Breast epithelium (tissue), 3 donors: ENCODE measurements at regions not wholly inside any gene's neighbourhood (a gene's known extent, or its start where the extent isn't known, plus 50 kb on each side); places are given as distances from the start of the nearest gene placed in this dataset.

ENCODE experiments used
- CTCF ChIP-seq, 3 donors: fragments of 450-650 bp; IDR thresholded peaks; one replicate each; pipeline ENCODE4 v1.5.1; 2016 to 2017; ENCODE audit warnings: antibody characterized with exemption in 3 of 3, mild to moderate bottlenecking in 3 of 3, moderate library complexity in 3 of 3
- POLR2A ChIP-seq: fragments of 450-650 bp; IDR thresholded peaks from one replicate; pipeline ENCODE4 v1.6.1; 2016; ENCODE audit warnings: antibody characterized with exemption, mild to moderate bottlenecking, moderate library complexity
- POLR2AphosphoS5 ChIP-seq, 3 donors: sonication (generic); formaldehyde crosslinking; IDR thresholded peaks; one replicate each; pipeline ENCODE4 v1.6.1; 2017; ENCODE audit warnings: antibody characterized with exemption in 3 of 3

GRCh38 chr21:28118570-28118969, 874.1 kb downstream of the LTN1 start:
- TF ChIP-seq POLR2A = no peak
- no peak for TF ChIP-seq CTCF (IDR thresholded peaks at IDR 0.05)
- TF ChIP-seq POLR2AphosphoS5 (IDR thresholded peaks at IDR 0.05) = no peak
